ENCODE measurements at regions not wholly inside any gene's neighbourhood (a gene's known extent, or its start where the extent isn't known, plus 50 kb on each side); places are given as distances from the start of the nearest gene placed in this dataset.
"Not testable (repeated sequence)": the region's sequence is repeated elsewhere in the genome, so short reads cannot be mapped to it uniquely, and the experiment has no call there.

- H3K27ac ChIP-seq: no peak overlapping the region
- no peaks in the 10 kb centered on the region for H3K36me3 ChIP-seq
- TF ChIP-seq CTCF (IDR thresholded peaks at IDR 0.05 in 8 of 11, conservative IDR thresholded peaks at IDR 0.05 in 3 of 11) (no peak), POLR2A (IDR thresholded peaks at IDR 0.05) (no peak), POLR2AphosphoS5 (IDR thresholded peaks at IDR 0.05) (no peak)
- no peak for DNase-seq
- H3K4me1 ChIP-seq: no peaks in the 10 kb centered on the region
- no peaks in the 10 kb centered on the region for H3K27me3 ChIP-seq (replicated peaks in 1 of 7)
- intact Hi-C loops (cut with DNase I; ENCODE audit: low total_unique reads): no loop called here
- H3K4me3 ChIP-seq: no peak overlapping the region
- H3K9me3 ChIP-seq: no peaks in the 10 kb centered on the region
- 83 to 93% (median 90%) methylated on average over 2 of the region's 2 CpGs for WGBS, 5 donors
Measured at GRCh38 chr3:135426508-135426907, 539.0 kb upstream of the PPP2R3A start.

- H3K27me3 ChIP-seq (replicated peaks in 1 of 7): no peaks in the 10 kb centered on the region
- TF ChIP-seq POLR2A (IDR thresholded peaks at IDR 0.05): no peak
- no peak for TF ChIP-seq CTCF (IDR thresholded peaks at IDR 0.05 in 8 of 11, conservative IDR thresholded peaks at IDR 0.05 in 3 of 11)
- TF ChIP-seq POLR2AphosphoS5 (IDR thresholded peaks at IDR 0.05): no peak
- no peak for DNase-seq
- H3K9me3 ChIP-seq: peaks cover 0 to 7% (median 0%) of the 10 kb centered on the region in 8 donors
- H3K36me3 ChIP-seq: no peaks in the 10 kb centered on the region
- H3K4me1 ChIP-seq: no peaks in the 10 kb centered on the region
- intact Hi-C loops (cut with DNase I; ENCODE audit: low total_unique reads): no loop called here
- 87 to 94% (median 93%) methylated on average over 2 of the region's 2 CpGs for WGBS, 5 donors
- H3K27ac ChIP-seq: no peak overlapping the region
- H3K4me3 ChIP-seq: no peak overlapping the region
Measured at GRCh38 chr3:135432402-135432801, 533.1 kb upstream of the PPP2R3A start.

GRCh38 chr3:135438889-135439597 lies 526.5 kb upstream of the PPP2R3A start:
- H3K4me1 ChIP-seq; H3K27ac ChIP-seq; DNase-seq; H3K27me3 ChIP-seq (replicated peaks in 1 of 7); intact Hi-C loops (cut with DNase I; ENCODE audit: low total_unique reads); H3K36me3 ChIP-seq: not testable (repeated sequence)
- Histone ChIP-seq H3K4me3 (peak overlapping the region in 2 of 8 donors; percentile 6 to 27), H3K9me3 (peaks cover 0 to 12% (median 0%) of the 10 kb centered on the region in 8 donors)
- WGBS, 5 donors: 62 to 80% (median 76%) methylated on average over 13 to 18 of the region's 18 CpGs

- not testable (repeated sequence) for H3K36me3 ChIP-seq
Measured at GRCh38 chr3:135439632-135440031, 525.9 kb upstream of the PPP2R3A start.

GRCh38 chr3:135440233-135440632 lies 525.3 kb upstream of the PPP2R3A start:
- H3K27me3 ChIP-seq (replicated peaks in 1 of 7): no peaks in the 10 kb centered on the region
- no peak overlapping the region for H3K27ac ChIP-seq
- intact Hi-C loops (cut with DNase I; ENCODE audit: low total_unique reads): no loop called here

More at GRCh38 chr3:135439632-135440031, 525.9 kb upstream of the PPP2R3A start:
- H3K27me3 ChIP-seq (replicated peaks in 1 of 7); H3K4me1 ChIP-seq; DNase-seq; intact Hi-C loops (cut with DNase I; ENCODE audit: low total_unique reads); H3K27ac ChIP-seq: not testable (repeated sequence)
- WGBS, 5 donors: 75 to 87% (median 78%) methylated on average over 7 of the region's 7 CpGs
- Histone ChIP-seq H3K4me3 (peak overlapping the region in 2 of 8 donors; percentile 6 to 27), H3K9me3 (peaks cover 0 to 12% (median 0%) of the 10 kb centered on the region in 8 donors)

More at GRCh38 chr3:135440233-135440632, 525.3 kb upstream of the PPP2R3A start:
- Histone ChIP-seq H3K4me1 (no peaks in the 10 kb centered on the region), H3K36me3 (no peaks in the 10 kb centered on the region), H3K9me3 (peaks cover 0 to 6% (median 0%) of the 10 kb centered on the region in 8 donors), H3K4me3 (no peak overlapping the region)
- TF ChIP-seq POLR2A (IDR thresholded peaks at IDR 0.05) (no peak), CTCF (IDR thresholded peaks at IDR 0.05 in 8 of 11, conservative IDR thresholded peaks at IDR 0.05 in 3 of 11) (no peak), POLR2AphosphoS5 (IDR thresholded peaks at IDR 0.05) (no peak)
- no peak for DNase-seq

All from spleen (tissue), 11 donors.